ENCODE measurements at regions not wholly inside any gene's neighbourhood (a gene's known extent, or its start where the extent isn't known, plus 50 kb on each side); places are given as distances from the start of the nearest gene placed in this dataset.

DNA sequence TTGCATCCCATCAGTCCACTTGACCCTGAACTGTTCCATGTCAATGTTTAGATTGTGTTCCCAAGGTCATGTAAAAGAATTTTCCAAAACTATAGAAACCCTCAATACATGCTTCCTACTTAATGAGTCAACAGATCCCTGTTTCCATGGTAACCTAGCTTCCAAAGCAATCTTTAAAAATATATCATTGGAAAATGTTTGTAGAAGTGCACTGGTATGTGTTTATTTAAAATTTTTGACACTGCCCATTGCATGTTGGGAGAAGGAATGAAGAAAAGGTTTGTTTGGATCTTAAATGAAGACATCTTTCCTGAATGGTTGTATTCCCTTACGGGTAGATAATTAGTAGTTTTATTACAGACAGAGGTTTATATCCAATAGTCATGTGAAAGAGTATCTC lies 345.3 kb downstream of the GABRG1 start:
- no peak for DNase-seq (ENCODE audit: low read depth in 2 of 2)

GRCh38 chr4:45776146-45776545 lies 347.7 kb downstream of the GABRG1 start:
- DNase-seq (ENCODE audit: low read depth in 2 of 2): no peak

DNA sequence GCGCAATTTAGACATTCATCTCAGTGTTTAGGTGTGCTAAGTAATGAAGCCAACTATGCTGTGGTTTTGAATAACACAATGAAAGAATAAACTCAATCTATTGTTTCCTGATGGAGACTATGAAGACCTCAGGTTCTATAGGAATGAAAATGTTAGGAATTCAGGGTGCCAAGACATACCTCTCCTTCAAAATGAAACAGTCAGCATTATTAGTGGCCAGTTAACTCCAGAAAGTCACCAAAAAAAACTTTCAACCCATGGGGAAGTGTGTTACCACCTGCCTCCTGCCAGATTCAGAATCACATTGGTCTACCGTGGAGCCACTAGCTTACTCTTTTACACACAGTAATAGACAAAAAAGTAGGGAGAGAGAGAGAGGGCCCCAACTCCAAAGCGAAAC lies 352.9 kb downstream of the GABRG1 start:
- DNase-seq (ENCODE audit: low read depth in 2 of 2): no peak

- no peak for DNase-seq (ENCODE audit: low read depth in 2 of 2)
Measured at GRCh38 chr4:45765521-45765920, 358.3 kb downstream of the GABRG1 start.

- no peak for DNase-seq (ENCODE audit: low read depth in 2 of 2)
Measured at GRCh38 chr4:45751877-45752530, 371.9 kb downstream of the GABRG1 start.

- DNase-seq (ENCODE audit: low read depth in 2 of 2): no peak
Measured at GRCh38 chr4:45750721-45751120, 373.1 kb downstream of the GABRG1 start.

- DNase-seq (ENCODE audit: low read depth in 2 of 2): no peak
Measured at GRCh38 chr4:45745741-45746140, 378.1 kb downstream of the GABRG1 start.

- no peak for DNase-seq (ENCODE audit: low read depth in 2 of 2)
Measured at GRCh38 chr4:45741897-45742296, 382.0 kb downstream of the GABRG1 start.

- DNase-seq (ENCODE audit: low read depth in 2 of 2): no peak
Measured at GRCh38 chr4:45732161-45732560, 391.7 kb downstream of the GABRG1 start.

- DNase-seq (ENCODE audit: low read depth in 2 of 2): no peak
Measured at GRCh38 chr4:45716093-45716492, 407.8 kb downstream of the GABRG1 start.

GRCh38 chr4:45713996-45714395 lies 409.9 kb downstream of the GABRG1 start:
- DNase-seq (ENCODE audit: low read depth in 2 of 2): no peak

- DNase-seq (ENCODE audit: low read depth in 2 of 2): no peak
Measured at GRCh38 chr4:45701621-45702020, 422.2 kb downstream of the GABRG1 start.

GRCh38 chr4:45693746-45694145 lies 430.1 kb downstream of the GABRG1 start:
- no peak for DNase-seq (ENCODE audit: low read depth in 2 of 2)

DNA sequence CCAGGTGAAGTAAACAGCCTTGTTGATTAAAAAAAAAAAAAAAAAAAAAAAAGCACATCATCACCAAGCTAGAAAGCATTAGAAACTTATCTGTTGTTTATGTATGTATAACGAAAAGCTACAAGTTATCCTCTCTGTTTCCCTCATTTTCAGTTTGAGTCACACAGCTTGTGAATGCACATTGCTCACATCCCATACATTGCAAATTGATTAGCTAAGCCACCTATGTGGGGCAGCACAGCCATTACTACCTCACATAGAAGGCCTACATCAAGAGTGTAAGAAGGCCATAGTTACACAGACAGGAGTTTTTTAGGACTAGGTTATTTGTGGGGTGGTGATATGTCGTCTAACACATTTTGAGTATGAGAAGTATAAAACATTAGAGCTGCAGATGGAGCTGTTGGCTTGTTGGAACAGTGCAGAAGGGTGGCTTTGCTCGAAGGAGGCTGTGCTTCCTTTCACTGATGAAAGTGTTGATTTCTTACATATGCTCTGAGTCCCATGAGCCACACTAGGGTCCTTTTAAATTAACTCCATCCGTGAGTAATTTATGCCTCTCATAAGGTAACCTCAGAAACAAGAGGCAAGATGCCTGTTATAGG lies 431.6 kb downstream of the GABRG1 start:
- DNase-seq (ENCODE audit: low read depth in 2 of 2): no peak

DNA sequence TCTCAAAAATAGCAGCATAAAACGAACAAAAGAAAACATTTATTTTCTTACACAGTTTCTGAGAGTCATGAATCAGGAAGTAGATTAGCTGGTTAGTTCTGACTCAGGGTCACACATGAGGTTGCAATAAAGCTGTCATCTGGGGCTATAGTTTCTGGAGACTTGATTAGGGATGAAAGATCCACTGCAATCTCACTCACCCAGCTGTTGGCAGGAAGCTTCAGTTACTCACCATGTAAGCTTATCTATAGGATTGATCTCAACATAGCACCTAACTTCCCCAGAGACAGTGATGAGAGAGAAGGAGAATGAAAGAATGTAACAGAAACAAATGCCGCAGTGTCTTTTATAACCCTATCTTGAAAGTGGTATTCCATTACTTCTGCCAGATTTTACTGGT lies 435.5 kb downstream of the GABRG1 start:
- no peak for DNase-seq (ENCODE audit: low read depth in 2 of 2)

DNA sequence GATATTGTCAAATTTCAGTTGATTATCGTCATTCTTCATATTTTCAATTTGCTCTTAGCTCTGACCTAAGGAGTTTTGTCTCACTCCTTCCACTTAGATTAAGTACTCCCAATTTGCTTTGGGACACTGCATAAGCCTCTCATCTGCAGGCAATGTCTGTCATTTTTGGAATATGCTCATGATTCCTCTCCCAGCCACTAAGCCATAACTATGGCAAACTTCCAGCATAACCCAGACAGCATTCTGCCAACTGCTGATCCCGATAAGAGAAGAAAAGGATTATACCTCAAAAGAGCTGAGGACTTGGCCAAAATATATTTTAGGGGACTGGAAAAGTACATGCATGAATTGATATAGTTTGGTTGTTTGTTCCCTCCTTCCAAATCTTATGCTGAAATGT lies 444.4 kb downstream of the GABRG1 start:
- no peak for DNase-seq (ENCODE audit: low read depth in 2 of 2)

DNA sequence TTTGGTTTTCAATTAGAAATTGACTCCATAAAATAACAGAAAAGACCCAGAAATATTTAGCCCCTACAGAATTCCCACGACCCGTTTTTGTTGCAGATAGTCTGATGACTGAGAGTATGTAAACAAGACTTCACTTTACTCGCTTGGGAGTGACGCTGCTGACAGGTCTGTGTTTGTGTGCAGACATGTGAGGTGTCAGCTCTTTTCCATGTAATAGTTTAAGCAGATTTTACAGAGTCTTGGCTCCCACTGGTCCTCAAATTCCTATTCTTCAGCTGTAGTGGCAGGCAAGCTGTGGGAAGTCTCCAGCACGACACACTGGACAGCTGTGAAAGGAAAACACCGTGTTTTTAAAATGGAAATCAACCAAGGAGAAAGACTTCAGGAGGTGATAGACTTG lies 455.7 kb downstream of the GABRG1 start:
- DNase-seq (ENCODE audit: low read depth in 2 of 2): no peak

DNA sequence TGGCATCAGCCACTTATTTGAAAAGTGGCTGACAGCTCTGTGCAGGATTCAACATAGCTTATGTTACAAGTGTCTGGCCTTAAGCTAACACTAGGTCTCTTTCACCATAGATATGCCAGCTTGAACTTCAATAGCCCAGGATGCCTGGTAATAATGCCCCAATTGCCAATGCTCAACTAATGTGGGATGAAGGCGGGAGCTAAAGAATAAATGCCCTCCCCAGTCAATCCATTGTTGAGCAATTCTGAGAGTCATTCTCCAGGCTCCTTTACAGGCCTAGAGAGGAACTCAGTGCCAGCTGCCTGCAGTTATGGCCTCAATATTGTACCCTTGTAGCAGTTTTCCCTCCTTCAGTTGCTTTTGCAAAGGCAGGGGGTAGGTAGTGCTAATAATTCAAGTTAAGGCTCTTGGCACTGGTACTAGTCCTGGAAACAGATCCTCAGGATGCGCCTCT lies 460.2 kb downstream of the GABRG1 start:
- no peak for DNase-seq (ENCODE audit: low read depth in 2 of 2)

DNA sequence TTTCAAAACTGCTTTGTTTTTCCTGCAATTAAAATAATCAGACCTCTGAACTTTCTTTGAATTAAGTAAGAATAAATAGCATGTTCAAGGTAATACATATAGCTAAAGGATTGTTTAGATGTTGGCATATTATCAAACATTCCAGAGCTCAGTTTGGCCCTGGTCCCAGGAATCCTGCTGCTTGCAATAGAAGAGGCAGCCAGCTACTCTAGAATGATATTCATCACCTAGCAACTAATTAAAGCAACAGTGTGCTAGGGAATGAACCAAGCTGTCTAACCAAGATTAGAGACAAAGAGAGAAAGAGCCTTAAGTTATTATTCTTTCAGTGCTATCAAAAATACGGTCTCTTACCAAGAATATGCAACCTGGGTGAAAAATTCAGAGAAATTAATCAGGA lies 460.9 kb downstream of the GABRG1 start:
- peak; percentile 3 to 10 for DNase-seq (ENCODE audit: low read depth in 2 of 2)

GRCh38 chr4:45661893-45662292 lies 462.0 kb downstream of the GABRG1 start:
- no peak for DNase-seq (ENCODE audit: low read depth in 2 of 2)

DNA sequence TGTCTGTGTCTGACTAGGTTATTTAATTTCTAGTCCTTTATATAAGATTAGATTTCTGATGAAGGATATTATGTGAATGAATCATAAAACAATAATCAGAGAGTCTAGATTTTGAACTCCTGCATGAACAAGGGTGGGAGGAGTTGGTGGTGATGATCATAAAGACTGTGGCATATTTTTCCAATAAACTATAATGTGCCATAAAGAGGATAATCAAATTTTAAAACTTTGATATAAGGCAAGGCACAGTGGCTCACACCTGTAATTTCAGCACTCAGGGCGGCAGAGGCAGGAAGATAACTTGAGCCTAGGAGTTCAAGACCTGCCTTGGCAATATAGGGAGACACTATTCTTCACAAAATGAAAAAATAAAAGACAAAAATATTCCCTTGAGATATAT lies 473.3 kb downstream of the GABRG1 start:
- no peak for DNase-seq (ENCODE audit: low read depth in 2 of 2)

DNA sequence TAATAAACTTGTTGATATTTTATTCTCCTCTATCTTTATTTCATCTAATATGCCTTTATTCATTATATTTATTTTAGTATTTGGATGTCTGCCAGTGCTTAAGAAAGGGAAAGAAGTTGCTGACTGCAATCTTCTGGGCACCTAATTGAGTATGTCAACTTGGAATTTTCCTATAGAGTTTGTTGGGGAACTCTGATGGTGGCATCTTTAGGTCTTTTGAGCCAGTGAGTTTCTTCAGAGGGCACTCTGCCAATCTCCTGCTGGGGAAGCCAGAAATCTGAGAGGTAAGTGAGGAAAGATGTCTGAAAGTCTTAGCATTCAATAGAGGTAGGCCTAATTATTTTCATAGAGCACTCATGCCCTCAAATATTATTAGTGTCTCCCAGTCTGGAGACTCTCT lies 475.0 kb downstream of the GABRG1 start:
- DNase-seq (ENCODE audit: low read depth in 2 of 2): no peak

GRCh38 chr4:45647823-45648222 lies 476.0 kb downstream of the GABRG1 start:
- no peak for DNase-seq (ENCODE audit: low read depth in 2 of 2)

Data from lung microvascular endothelial cell (primary cell).